ENCODE measurements at regions not wholly inside any gene's neighbourhood (a gene's known extent, or its start where the extent isn't known, plus 50 kb on each side); places are given as distances from the start of the nearest gene placed in this dataset.
"Not testable (repeated sequence)": the region's sequence is repeated elsewhere in the genome, so short reads cannot be mapped to it uniquely, and the experiment has no call there.

- no peaks in the 10 kb centered on the region for H4K20me1 ChIP-seq (ENCODE audit: insufficient read depth, low read length)
- H2AFZ ChIP-seq (ENCODE audit: low read length), result no peak overlapping the region
- H3K9me2 ChIP-seq (ENCODE audit: insufficient read depth, low read length), result no peaks in the 10 kb centered on the region
- no peaks in the 10 kb centered on the region for H3K79me2 ChIP-seq (ENCODE audit: insufficient read depth, low read depth, low read length)
- H3K4me2 ChIP-seq (ENCODE audit: low read length), result no peak overlapping the region
- no peaks in the 10 kb centered on the region for H3K36me3 ChIP-seq (ENCODE audit: insufficient read depth, low read length)
- POLR2A ChIA-PET, result no interaction called here
- intact Hi-C loops (cut with micrococcal nuclease; ENCODE audit: unreplicated experiment), result no loop called here
- BruUV-seq (replicated peaks), result no TSS peak
- H3K9me3 ChIP-seq (ENCODE audit: low read length), result no peaks in the 10 kb centered on the region
- H3K27ac ChIP-seq (ENCODE audit: low read depth, low read length, poor library complexity, severe bottlenecking), result no peak overlapping the region
- CTCF ChIA-PET (ENCODE audit: unreplicated experiment), result no interaction called here
- DNase-seq (ENCODE audit: low spot score), result no peak
- TF ChIP-seq CTCF (conservative IDR thresholded peaks at IDR 0.05; ENCODE audit: low read length) (no peak), EZH2phosphoT487 (IDR thresholded peaks at IDR 0.05; ENCODE audit: borderline replicate concordance, low read depth, low read length) (no peak)
- no peaks in the 10 kb centered on the region for H3K4me1 ChIP-seq (ENCODE audit: insufficient read depth, low read length, poor library complexity, severe bottlenecking)
- no peak overlapping the region for H3K4me3 ChIP-seq (ENCODE audit: low read depth, low read length, poor library complexity, severe bottlenecking)
Observed at GRCh38 chr3:160098926-160099626, 110.4 kb downstream of the IL12A start.

DNA sequence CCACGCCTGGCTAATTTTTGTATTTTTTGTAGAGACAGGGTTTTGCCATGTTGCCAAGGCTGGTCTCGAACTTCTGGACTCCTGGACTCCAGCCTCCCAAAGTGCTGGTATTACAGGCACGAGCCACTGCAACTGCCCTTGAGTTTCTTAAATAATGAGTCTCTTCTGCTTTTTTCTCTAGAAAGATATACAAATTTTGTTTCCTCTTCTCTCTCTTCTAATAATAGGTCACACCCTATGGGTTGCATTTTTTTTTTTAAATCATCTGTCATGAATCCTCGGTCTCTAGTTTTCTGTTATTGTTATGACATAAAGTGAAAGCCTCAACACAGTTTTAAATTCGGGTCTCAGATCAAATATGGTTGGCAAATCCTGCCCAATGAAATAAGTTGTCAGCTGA, 111.2 kb downstream of the IL12A start:
- no peak overlapping the region for H3K4me3 ChIP-seq (ENCODE audit: low read depth, low read length, poor library complexity, severe bottlenecking)
- no peaks in the 10 kb centered on the region for H3K9me2 ChIP-seq (ENCODE audit: insufficient read depth, low read length)
- no peak for DNase-seq (ENCODE audit: low spot score)
- no peaks in the 10 kb centered on the region for H3K9me3 ChIP-seq (ENCODE audit: low read length)
- H3K4me1 ChIP-seq (ENCODE audit: insufficient read depth, low read length, poor library complexity, severe bottlenecking), result no peaks in the 10 kb centered on the region
- POLR2A ChIA-PET, result no interaction called here
- intact Hi-C loops (cut with micrococcal nuclease; ENCODE audit: unreplicated experiment), result no loop called here
- CTCF ChIA-PET (ENCODE audit: unreplicated experiment), result no interaction called here
- H3K36me3 ChIP-seq (ENCODE audit: insufficient read depth, low read length), result no peaks in the 10 kb centered on the region
- H4K20me1 ChIP-seq (ENCODE audit: insufficient read depth, low read length), result no peaks in the 10 kb centered on the region
- no peak overlapping the region for H3K27ac ChIP-seq (ENCODE audit: low read depth, low read length, poor library complexity, severe bottlenecking)
- H2AFZ ChIP-seq (ENCODE audit: low read length), result no peak overlapping the region
- no TSS peak for BruUV-seq (replicated peaks)
- no peaks in the 10 kb centered on the region for H3K79me2 ChIP-seq (ENCODE audit: insufficient read depth, low read depth, low read length)
- no peak for TF ChIP-seq EZH2phosphoT487 (IDR thresholded peaks at IDR 0.05; ENCODE audit: borderline replicate concordance, low read depth, low read length)
- no peak for TF ChIP-seq CTCF (conservative IDR thresholded peaks at IDR 0.05; ENCODE audit: low read length)
- H3K4me2 ChIP-seq (ENCODE audit: low read length), result no peak overlapping the region

- Histone ChIP-seq H2AFZ (ENCODE audit: low read length) (no peak overlapping the region), H4K20me1 (ENCODE audit: insufficient read depth, low read length) (no peaks in the 10 kb centered on the region), H3K9me2 (ENCODE audit: insufficient read depth, low read length) (no peaks in the 10 kb centered on the region), H3K4me3 (ENCODE audit: low read depth, low read length, poor library complexity, severe bottlenecking) (no peak overlapping the region), H3K79me2 (ENCODE audit: insufficient read depth, low read depth, low read length) (no peaks in the 10 kb centered on the region), H3K4me1 (ENCODE audit: insufficient read depth, low read length, poor library complexity, severe bottlenecking) (no peaks in the 10 kb centered on the region), H3K27ac (ENCODE audit: low read depth, low read length, poor library complexity, severe bottlenecking) (no peak overlapping the region), H3K36me3 (ENCODE audit: insufficient read depth, low read length) (no peaks in the 10 kb centered on the region), H3K4me2 (ENCODE audit: low read length) (no peak overlapping the region), H3K9me3 (ENCODE audit: low read length) (no peaks in the 10 kb centered on the region)
- CTCF ChIA-PET (ENCODE audit: unreplicated experiment), result no interaction called here
- intact Hi-C loops (cut with micrococcal nuclease; ENCODE audit: unreplicated experiment), result no loop called here
- no peak for DNase-seq (ENCODE audit: low spot score)
- POLR2A ChIA-PET, result interaction anchor here (0.6 kb wide), 1 partner anchor 1519 kb away, joined by 3 read pairs; no protein-coding TSS in a partner anchor
- BruUV-seq (replicated peaks), result no TSS peak
- TF ChIP-seq CTCF (conservative IDR thresholded peaks at IDR 0.05; ENCODE audit: low read length), result no peak
- TF ChIP-seq EZH2phosphoT487 (IDR thresholded peaks at IDR 0.05; ENCODE audit: borderline replicate concordance, low read depth, low read length), result no peak
Observed at GRCh38 chr3:160100610-160101009, 112.0 kb downstream of the IL12A start.

- H3K36me3 ChIP-seq (ENCODE audit: insufficient read depth, low read length); H4K20me1 ChIP-seq (ENCODE audit: insufficient read depth, low read length); H3K9me3 ChIP-seq (ENCODE audit: low read length); H3K4me1 ChIP-seq (ENCODE audit: insufficient read depth, low read length, poor library complexity, severe bottlenecking); H3K79me2 ChIP-seq (ENCODE audit: insufficient read depth, low read depth, low read length); POLR2A ChIA-PET; H3K4me2 ChIP-seq (ENCODE audit: low read length); CTCF ChIA-PET (ENCODE audit: unreplicated experiment); BruUV-seq (replicated peaks); H3K9me2 ChIP-seq (ENCODE audit: insufficient read depth, low read length); H3K27ac ChIP-seq (ENCODE audit: low read depth, low read length, poor library complexity, severe bottlenecking); intact Hi-C loops (cut with micrococcal nuclease; ENCODE audit: unreplicated experiment); H3K4me3 ChIP-seq (ENCODE audit: low read depth, low read length, poor library complexity, severe bottlenecking); H2AFZ ChIP-seq (ENCODE audit: low read length); DNase-seq (ENCODE audit: low spot score): not testable (repeated sequence)
Observed at GRCh38 chr3:160102001-160102400, 113.4 kb downstream of the IL12A start.
